Activated CD4-positive, CD25-positive, alpha-beta regulatory T cell treated with anti-CD3 and anti-CD28 coated beads, Interleukin-2, amount 50 U/mL, for 24 hours (primary cell): ENCODE measurements at regions not wholly inside any gene's neighbourhood (a gene's known extent, or its start where the extent isn't known, plus 50 kb on each side); places are given as distances from the start of the nearest gene placed in this dataset.

Source experiments
- ATAC-seq, 2 donors: fragments of 150-1000 bp; cut with Tn5 transposase; one replicate each; pipeline ENCODE4 v1.10.0; 2021; ENCODE audit warnings: mild to moderate bottlenecking in 1 of 2, moderate library complexity in 1 of 2

DNA sequence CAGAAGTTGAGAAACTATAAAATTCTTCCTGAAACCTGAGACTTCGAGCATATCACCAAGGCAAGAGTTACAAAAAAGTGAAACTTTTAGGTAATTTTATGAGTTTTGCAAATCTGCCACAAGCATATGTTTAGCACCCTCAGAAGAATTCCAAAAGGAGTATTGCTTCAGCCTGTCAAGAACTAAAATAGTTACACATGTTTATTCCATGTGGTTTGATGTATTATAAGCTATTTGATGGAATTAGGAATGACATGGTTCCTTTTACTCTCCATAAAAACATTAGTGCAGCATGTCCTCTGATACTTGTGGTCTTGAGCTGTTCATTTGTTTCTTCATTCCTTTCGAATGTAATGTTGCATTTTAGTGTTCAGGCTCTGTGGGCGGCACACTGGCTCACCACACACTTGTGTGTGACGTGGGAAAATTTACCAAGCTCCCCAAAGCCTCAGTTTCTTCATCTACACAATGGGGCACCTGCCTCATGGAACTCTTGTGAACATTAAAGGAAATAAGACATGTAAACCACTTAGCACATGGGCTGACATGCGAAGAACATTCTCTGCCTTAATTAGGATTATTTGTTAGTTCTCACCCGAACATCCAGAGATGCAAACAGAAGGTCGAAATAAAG, 204.2 kb upstream of the FOXF1 start:
- ATAC-seq = no peak

DNA sequence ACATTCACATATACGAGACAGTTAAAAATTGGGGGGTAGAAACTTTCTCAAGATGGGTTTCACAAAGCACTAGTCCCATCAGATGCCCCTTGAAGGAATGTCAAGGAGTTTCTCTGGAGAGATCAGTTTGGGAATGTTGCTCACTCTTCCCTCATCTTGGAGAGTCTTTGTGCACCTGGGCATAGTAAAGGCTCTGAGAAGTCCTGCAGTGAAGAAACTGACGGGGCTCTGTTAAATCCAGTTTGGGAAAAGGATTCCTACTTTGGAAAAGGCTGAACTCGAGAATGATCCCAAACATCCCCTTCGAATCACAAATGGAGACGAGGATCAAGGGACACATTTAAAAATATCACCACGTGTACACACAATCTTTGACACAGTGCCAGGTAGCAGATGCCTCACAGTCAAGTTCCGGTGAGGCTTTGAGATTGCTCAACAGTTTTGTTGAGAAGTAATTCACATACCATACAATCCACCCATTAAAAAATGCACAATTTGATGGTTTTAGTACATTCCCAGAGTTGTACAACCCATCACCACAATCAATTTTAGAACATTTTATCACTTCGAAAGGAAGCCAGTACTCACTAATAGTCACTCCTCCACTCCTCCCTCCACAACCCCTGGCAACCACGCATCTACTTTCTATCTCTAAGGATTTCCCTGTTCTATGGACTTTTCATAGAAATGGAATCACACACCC, 203.4 kb upstream of the FOXF1 start:
- no peak for ATAC-seq

DNA sequence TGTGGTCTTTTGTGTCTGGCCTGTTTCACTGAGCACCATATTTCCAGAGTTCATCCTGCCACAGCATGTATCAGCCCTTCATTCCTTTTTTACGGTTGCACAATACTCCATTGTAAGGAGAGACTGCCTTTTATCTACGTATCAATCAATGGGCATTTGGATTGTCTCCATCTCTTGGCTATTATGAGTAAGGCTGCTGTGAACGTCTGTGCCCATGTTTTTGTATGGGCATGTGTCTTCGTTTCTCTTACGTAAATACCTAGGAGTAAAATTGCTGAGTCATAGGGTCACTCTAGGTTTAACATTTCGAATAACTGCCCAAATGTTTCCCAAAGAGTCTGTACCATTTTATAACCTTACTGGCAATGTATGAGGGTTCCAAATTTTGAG, 202.8 kb upstream of the FOXF1 start:
- ATAC-seq = no peak

DNA sequence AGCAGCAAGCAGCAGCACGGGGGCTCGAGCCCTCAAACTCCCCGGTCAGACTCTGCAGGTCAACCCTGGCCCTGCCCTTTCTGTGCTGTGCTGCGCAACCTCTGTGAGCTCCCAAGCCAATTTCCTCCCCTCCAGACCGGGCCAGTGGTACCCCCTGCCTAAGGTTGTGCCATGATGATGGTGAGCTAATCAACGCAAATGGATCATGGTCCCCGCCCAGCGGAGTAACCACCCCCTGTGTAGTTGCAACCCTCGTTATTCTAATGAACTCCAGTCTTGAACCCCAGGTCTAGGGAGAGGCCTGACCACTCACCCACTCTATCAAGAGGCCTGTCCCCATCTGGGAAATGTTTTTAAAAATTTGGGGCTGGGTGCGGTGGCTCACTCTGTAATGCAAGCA, 201.8 kb upstream of the FOXF1 start:
- no peak for ATAC-seq

DNA sequence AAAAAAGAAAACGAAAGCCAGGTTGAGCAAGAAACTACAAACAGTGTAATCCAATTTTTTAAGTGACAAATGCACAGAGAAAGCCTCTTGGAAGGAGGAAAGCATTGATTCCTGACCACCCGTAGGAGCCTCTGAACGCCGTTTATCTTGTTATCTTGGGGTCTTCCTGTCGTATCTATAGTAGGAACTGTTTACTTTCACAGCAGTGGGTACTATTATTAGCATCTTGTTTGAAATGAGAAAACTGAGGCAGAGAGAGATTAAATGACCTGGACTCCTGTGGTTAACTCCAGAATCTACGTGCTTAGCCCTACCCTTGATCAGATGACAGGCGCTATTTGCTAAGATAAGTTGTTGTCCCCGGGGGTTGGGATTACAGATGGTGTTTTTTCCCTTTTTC, 196.7 kb upstream of the FOXF1 start:
- ATAC-seq = no peak

DNA sequence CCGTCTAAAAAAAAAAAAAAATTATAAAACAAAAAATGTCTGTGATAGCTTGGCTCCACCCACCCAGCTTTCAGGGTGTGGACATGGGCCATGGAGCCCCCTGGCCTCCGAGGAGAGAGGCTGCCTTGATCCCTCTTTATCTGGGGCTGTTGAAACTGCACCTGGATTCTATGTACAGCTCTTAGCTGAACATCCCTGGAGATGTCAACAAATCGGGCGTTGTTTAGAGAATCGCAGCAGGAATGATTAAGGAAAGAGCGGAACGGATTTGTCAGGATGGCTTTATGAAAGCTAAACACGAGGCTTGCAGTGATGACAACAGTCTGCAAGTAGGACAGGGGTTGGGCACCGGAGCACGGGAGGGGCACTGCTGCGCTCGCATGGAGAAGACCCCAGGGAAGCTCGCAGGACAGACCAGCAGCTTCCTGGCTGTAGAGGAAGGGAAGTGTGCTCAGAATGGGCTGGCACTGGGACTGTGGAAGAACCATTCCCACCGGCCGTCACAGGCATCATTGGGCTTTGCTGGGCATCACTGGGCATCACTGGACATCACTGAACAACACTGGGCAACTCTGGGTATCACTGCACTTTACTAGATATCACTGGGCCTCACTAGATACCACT, 195.8 kb upstream of the FOXF1 start:
- no peak for ATAC-seq

DNA sequence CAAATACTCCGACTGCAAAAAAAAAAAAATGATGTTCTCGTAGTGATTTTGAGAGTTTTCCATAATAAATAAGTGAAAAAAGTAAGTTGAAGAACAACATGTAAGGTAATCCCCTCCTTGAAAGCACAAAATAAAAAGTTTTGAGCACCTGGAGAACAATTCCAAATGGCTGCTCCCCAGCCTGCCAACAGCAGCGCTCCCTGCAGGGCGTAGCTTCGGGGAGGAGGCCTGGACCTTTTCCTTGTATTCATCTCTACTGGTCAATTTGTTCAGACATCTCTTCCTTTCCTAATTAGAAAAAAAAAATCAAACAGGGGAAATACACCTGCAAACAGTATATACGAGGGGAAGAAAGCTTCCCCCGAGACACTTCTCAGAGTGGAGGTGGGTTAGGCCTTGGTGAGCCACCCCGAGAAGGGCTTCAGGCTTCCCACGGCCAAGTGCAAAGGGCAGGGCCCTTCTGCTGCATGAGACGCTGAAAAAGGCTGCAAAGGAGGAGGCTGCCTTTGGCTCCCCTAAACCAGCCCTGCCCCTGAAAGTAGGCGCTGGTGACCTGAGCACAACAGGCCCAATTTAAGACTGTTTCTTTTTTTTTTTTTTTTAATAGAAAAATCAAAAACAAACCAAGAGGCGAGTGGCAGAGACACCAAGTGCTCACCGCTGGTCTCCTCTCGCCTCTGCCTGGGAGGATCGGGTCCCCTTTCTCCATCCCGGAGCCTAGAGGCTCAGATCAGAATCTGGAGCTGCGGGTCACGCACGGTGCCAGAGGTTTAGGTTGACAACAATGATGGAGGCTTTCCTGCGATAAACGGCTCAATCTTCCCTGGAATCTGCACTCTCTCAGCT, 193.1 kb upstream of the FOXF1 start:
- ATAC-seq = peak in 1 of 2 donors; percentile 9

DNA sequence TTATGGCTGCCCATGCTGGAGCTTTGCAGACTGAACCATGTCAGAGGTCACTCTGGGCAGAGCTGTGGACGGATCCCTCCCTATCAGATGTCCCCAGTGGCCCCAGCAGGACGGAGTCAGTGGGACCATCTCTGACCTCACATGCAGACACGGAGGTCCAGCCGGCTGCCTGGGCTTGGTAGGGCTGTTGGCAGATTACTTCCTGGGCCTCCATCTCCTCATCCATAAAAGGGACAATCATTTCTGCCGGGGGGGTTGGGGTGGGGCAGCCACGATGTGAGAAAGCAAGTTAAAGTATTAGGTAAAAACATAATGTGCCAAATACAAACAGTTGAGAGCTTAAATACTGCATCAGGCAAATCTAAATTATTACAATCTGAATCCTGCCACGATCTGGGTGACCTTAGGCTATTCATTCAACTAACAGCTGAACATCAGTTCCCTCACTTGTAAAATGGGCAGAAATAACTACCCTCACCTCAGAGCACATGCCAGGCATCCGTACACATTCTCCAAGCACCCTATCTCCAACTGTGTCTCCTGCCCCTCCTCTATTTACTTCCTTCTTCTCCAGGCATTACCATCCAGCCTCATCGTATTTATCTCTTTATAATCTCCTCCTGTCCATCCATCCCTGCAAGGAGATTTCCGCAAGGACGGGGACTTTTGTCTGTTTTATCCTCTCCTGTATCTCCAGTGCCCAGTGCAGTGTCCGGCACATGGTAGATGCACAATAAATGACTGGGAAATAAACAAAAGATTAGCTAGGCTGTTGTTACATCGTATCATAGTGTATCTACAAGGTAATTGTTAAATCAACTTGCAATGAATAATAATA, 192.3 kb upstream of the FOXF1 start:
- ATAC-seq = peak in 1 of 2 donors; percentile 27

DNA sequence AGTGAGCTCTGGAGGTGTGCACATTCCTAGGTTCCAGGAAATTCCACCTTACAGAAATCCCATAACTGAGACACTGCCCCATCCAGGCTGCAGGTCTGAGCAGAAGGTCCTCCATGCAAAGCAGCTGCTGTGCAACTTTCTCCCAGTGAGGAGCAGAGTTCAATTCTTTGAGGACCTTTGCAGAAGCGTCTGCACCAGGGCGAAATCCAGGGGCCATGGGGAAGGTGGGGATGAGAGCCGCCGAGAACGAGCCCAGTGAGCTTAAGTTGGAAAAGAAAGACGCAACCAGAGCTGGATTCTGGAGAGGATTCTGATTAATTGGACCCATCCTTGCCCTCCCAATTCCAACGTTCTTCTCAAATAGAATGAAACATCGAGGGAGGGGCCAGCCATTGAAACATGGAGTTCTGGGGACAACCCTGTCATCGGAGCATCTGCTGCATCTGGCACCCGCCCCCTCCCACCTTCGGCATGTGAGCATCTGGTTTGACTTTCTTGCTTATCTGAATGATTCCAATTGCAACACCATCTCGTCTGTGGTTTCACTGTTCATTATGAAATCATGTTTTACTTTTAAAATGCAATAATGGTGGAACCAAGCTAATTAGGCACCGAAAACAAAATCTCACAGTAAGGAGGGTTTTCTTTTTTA, 190.6 kb upstream of the FOXF1 start:
- ATAC-seq = no peak

DNA sequence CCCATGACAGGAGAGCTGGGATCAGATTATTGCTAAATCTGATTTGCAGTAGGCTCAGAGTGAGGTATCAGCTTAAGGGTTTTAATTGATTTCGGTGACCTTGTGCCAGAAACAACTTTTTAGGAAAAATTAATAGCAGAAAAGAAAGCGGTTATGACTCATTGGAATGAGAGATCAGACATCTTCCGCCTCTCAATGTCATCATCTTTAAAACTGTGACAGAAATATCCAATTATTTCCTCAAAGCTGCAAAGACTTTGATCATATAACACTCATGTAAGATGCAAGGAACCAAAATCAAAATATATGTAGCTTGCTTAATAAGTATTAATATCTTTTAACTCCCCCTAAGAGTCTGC, 190.1 kb upstream of the FOXF1 start:
- ATAC-seq = no peak

DNA sequence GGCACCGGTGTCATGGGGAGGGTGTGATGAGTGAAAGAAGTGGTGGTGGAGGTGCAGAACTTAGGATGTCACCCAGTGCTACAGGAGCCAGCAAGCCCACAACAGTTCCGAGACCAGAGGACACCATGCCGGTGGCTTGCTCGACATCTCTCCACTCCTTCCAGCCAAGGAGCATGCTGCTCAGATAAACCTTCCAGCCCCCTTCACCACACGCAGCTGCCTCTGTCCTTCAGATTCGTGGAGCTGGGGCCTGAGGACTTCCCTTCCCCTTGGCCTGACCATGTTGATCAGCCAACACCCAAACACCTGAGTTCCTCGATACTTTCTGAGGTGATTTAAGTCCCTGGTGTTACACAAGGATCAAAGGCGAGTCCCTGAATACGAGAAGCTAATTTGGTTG, 188.8 kb upstream of the FOXF1 start:
- no peak for ATAC-seq

DNA sequence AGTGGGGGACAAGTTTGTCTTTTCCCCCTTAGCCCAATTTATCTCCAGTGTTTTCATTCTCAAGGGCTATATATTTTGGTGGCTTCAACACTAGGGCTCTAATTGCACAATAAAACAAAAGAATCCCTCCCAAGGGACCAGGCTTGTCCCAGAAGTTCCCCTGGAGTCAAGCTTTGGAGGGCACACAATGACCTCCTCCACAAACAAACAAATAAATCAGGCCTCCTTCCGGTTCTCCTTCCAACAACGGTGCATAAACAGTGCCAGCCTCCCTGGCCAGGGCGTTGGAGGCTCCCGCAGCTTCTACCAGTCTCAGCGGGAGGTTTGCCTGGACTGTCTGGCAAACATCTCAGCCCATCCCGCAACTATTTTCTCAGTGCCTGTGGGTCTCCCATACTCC, 188.0 kb upstream of the FOXF1 start:
- no peak for ATAC-seq

DNA sequence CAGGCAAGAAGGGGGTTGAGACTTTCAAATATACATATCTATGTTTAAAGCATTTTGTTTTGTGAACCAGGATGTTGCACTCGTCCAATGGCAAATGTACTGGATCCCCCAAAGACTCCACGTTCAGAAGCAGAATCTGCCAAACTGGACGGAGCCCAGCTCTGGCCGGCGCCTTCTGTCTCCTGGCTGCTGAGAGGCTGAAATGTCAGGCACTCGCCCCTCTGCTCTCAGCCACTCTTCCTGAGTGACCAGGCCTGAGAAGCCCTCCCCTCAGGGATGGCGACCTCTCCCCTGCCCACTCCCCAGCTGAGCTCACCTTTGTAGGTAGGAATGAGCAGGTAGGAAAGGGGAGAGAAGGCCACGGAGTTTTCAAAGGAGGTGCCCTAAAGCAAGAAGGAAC, 187.5 kb upstream of the FOXF1 start:
- ATAC-seq = no peak

DNA sequence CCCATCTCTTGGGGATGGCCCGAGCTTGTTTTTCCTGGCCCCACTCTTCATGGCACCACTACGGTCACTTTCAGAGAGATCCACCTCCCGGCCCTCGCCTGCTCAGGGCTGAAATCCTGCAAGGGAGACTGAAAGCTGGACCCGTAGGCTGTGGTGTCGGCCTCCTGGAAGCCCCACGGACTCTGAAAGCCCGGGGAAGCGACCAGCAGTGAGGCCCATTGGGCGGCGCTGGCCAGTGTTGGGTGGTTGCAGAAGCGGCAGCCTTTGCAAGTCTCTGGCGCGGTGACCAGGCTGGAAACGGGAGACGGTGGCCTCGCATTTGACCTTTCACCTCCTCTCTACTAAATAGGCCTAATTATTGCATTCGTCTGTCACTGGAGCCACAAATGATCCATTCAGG, 186.0 kb upstream of the FOXF1 start:
- no peak for ATAC-seq

DNA sequence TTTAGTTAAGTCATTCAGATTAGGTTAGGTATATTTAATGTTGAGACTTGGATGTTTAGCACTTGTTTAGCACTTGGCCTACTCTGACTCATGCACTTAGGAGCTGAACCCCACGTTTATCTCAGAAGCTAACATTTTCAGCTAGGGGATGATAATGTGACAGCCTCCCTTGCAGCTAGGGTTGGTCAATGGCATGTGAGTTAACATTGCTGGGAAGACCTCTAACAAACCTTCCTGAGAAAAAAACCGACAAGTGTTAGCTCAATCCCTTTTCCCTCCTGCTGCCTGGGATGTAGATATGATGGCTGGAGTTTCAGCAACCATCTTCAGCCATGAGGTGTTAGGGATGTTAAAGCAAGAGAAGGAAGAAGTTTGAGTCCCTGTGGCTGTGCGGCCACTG, 185.0 kb upstream of the FOXF1 start:
- no peak for ATAC-seq

DNA sequence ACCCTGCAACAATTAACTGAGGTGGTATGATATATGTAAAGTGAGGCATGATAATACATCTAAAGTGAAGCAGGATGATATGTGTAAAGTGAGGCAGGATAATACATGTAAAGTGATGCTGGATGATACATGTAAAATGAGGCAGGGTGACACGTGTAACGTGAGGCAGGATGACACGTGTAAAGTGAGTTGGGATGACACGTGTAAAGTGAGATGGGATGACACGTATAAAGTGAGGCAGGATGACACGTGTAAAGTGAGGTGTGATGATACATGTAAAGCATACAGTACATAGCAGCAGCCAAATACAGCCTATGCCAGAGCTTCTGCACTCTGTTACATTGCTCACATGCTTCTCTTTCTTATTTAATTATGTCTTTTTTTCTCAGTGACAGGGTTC, 184.4 kb upstream of the FOXF1 start:
- no peak for ATAC-seq

DNA sequence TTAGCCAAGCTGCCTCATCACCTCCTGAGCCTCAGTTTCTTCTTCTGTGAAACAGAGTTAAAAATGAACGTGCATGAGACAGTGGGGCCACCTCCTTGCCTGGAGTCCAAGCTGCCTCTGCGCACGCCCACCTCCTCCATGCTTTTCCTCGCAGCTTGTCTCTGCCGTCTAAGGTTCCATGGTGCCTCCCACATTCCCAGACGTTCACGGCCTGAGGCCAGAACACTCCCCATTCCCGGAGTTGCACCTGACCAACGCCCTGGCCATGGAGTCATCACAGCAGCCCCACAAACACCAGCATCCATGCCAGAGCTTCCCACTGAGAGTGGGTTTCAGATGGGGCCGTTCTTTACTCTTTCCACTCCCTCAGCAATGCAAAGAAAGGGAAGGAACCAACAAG, 183.0 kb upstream of the FOXF1 start:
- ATAC-seq = no peak

DNA sequence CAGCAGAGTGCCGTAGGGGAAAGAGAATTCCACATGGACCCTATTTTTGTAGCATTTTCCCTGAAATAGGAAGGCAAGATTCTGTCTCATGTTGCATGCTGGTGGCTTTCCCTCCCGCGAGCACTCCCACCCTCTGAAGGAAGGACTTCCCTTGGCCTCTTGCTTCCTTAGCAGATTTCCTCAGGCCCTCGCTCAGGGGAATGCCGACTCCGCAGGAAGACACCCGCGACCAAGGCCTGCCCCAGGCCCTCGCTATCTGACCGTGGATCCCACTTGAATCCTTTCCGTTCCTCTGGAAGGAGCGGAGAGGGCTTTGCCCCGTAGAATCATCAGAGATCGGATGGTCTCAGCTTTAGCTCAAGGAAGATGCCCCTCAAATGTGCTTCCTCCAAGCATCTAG, 179.4 kb upstream of the FOXF1 start:
- ATAC-seq = no peak

DNA sequence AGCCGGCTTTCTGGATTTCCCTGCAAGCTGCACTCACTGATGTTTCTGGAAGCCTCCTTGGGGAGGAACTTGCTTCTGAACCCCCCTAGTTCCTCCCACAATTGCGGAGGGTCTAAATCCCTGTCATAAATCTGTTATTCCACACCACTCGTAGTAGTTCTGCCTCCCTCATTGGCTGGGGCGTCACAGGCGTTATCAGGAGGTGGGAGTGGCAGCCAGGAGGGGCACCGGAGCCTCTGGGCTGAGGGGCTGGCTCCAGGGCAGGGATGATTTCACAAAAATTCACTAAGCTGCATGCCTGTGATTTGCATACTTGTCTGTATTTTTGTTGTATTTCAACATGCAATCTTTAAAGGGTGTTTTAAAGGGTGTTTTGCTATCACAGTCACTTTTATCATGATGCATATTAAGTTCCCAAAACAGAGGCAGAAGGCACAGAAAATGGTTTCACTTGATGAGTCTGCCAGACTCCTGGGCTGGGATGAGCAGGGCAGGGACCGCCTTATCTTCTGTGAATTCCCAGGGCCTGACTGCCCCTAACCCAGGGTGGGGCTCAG, 176.2 kb upstream of the FOXF1 start:
- no peak for ATAC-seq

DNA sequence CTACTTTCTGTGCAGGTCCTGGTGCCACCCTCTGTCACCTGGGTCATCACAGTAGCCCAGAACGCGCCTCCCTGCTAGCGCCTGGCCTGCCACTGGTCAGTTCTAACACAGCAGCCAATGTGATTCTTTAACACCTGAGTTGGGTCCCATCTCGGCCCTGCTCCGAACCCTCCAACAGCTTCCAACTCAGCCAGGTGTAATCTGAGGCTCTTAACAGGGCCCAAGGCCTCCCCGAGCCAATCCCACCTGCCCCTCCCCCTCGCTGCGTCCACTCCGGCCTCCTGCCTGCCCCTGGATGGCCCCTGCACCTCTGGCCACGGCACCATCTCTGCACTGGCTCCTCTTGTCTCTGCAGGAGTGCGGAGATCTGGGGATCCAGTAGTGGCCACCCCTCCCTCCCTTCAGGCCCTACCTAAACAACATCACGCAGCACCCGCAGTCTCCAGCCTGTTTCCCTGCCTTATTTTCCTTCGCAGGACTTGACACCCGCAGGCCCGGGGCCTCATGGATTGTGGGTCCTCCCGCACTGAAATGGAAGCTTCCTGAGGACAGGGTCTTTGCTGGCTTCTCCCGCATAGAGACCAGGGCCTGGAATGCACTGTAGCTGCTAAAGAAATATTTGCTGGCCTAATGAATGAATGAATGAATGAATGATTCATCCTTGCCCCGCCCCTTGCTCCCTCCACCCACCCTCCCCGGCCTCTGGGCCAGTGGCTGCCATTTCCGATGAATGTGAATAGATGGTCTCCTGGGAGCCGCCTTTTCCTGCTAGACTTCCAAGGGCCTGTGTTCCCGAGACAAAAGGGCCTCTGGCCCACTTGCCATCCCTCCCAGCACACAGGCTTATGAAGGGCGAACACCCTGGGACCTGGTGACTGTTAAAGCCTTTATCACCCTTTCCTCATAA, 174.8 kb upstream of the FOXF1 start:
- ATAC-seq = no peak

DNA sequence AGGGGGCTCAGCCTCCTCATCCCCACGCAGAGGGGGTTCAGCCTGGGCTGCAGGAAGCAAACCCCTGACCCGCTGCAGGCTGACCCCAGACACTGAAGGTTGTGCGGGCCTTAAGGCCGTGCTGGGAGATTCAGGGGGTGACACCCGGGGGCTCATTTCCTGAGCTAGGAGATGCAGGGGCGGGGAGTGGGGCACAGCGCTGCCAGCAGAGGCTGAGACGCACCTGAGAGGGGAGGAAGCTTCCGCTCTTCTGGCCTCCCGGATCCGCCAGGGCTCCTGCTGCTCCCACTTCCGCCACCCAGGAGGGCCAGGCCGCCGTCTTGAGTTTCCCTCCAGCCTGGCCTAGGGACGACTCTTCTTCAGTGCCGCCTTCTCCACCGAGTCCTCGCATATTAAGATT, 173.2 kb upstream of the FOXF1 start:
- ATAC-seq = no peak
